ENCODE measurements at regions not wholly inside any gene's neighbourhood (a gene's known extent, or its start where the extent isn't known, plus 50 kb on each side); places are given as distances from the start of the nearest gene placed in this dataset.
"Not testable (repeated sequence)": the region's sequence is repeated elsewhere in the genome, so short reads cannot be mapped to it uniquely, and the experiment has no call there.

DNA sequence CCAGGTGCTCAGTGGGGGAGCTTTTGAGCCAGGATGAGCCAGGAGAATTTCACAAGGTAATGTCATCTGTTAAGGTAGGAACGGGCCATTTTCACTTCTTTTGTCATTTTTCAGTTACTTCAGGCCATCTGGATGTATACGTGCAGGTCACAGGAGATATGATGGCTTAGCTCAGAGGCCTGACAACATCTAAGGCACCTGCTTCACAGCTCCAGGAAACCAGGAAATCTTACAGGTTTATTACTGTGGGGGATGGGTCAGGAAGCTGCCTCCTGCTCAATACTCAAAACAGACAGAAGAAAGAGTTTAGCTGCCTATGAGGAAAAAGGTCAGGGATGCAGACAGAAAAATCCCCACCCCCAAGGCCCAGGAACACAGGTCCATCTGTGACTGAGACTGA, 364.3 kb upstream of the LRP1B start:
- 68 to 75% methylated on average over 2 of the region's 2 CpGs for WGBS, 2 donors
- Histone ChIP-seq H3K4me3 (no peak overlapping the region), H3K4me1 (no peaks in the 10 kb centered on the region), H3K9me3 (peaks cover 0 to 6% (median 0%) of the 10 kb centered on the region in 4 donors), H3K27me3 (no peaks in the 10 kb centered on the region), H3K27ac (no peak overlapping the region), H3K36me3 (no peaks in the 10 kb centered on the region)
- DNase-seq (no peak), ATAC-seq (ENCODE audit: low FRiP score in 2 of 2) (no peak)
- TF ChIP-seq POLR2A (IDR thresholded peaks at IDR 0.05) (no peak), POLR2AphosphoS5 (IDR thresholded peaks at IDR 0.05) (no peak), EP300 (IDR thresholded peaks at IDR 0.05) (no peak)
- TF ChIP-seq, protein P1, sequence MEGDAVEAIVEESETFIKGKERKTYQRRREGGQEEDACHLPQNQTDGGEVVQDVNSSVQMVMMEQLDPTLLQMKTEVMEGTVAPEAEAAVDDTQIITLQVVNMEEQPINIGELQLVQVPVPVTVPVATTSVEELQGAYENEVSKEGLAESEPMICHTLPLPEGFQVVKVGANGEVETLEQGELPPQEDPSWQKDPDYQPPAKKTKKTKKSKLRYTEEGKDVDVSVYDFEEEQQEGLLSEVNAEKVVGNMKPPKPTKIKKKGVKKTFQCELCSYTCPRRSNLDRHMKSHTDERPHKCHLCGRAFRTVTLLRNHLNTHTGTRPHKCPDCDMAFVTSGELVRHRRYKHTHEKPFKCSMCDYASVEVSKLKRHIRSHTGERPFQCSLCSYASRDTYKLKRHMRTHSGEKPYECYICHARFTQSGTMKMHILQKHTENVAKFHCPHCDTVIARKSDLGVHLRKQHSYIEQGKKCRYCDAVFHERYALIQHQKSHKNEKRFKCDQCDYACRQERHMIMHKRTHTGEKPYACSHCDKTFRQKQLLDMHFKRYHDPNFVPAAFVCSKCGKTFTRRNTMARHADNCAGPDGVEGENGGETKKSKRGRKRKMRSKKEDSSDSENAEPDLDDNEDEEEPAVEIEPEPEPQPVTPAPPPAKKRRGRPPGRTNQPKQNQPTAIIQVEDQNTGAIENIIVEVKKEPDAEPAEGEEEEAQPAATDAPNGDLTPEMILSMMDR (IDR thresholded peaks at IDR 0.05) = no peak

DNA sequence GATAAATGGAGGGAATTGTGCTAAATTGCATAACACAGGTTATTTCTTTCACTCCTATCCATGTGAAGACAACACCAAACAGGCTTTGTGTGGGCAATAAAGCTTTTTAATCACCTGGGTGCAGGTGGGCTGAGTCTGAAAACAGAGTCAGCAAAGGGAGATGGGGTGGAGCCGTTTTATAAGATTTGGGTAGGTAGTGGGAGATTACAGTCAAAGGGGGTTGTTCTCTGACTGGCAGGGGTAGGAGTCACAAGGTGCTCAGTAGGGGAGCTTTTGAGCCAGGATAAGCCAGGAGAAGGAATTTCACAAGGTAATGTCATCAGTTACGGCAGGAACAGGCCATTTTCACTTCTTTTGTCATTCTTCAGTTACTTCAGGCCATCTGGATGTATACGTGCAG, 358.8 kb upstream of the LRP1B start:
- DNase-seq; H3K4me1 ChIP-seq; ATAC-seq (ENCODE audit: low FRiP score in 2 of 2); H3K27me3 ChIP-seq; H3K36me3 ChIP-seq; H3K4me3 ChIP-seq; H3K27ac ChIP-seq: not testable (repeated sequence)
- 45 to 63% methylated on average over 3 of the region's 3 CpGs for WGBS, 2 donors
- peaks cover 0 to 12% (median 0%) of the 10 kb centered on the region in 4 donors for H3K9me3 ChIP-seq

DNA sequence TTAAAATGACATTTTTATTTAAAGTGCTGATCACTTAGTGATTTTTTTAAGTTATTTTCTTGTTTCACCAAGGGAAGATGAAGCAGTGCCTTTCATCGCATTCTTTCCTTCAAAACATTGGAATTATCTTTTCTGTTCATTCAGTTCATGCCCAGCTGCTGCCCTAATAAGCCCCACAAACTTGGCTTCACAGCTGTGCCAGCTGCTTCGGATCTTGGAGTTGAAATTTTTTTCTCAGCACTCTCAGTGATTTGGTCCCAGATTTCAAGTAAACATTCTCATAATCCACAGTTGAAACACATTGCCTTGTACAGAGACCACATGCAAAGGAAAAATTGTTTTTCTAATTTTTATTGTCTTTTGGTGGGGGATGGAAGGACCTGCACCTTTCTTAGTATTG, 353.3 kb upstream of the LRP1B start:
- peaks cover 0 to 6% (median 0%) of the 10 kb centered on the region in 4 donors for H3K9me3 ChIP-seq
- no peak for TF ChIP-seq POLR2A (IDR thresholded peaks at IDR 0.05)
- TF ChIP-seq, protein P1 (IDR thresholded peaks at IDR 0.05) = no peak
- no peak for TF ChIP-seq POLR2AphosphoS5 (IDR thresholded peaks at IDR 0.05)
- no peak for TF ChIP-seq EP300 (IDR thresholded peaks at IDR 0.05)
- WGBS, 2 donors = 69 to 78% methylated on average over 2 of the region's 2 CpGs

DNA sequence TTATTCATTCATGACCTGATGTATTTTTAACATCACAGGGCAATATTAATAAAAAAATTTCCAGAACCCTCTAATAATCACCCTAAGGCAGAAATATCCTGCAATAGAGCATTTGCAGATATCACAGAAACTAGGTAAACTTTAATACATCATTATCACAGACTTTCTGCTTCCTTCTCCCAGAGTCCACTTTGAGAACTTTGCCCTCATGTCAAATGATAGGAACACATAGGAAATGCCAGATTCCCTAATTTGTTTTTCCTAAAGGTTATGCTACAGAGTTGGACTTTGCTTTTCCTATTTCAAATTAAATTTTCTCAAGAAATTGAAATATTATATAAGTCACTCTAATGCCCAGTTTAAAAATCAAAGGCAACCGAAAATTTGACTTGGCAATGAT, 352.8 kb upstream of the LRP1B start:
- no peak for TF ChIP-seq EP300 (IDR thresholded peaks at IDR 0.05)
- TF ChIP-seq, protein P1 (IDR thresholded peaks at IDR 0.05) = no peak
- TF ChIP-seq POLR2AphosphoS5 (IDR thresholded peaks at IDR 0.05) = no peak
- TF ChIP-seq POLR2A (IDR thresholded peaks at IDR 0.05) = no peak
- DNase-seq = no peak
- H3K36me3 ChIP-seq = no peaks in the 10 kb centered on the region
- no peaks in the 10 kb centered on the region for H3K4me1 ChIP-seq
- H3K9me3 ChIP-seq = peaks cover 0 to 6% (median 0%) of the 10 kb centered on the region in 4 donors
- no peaks in the 10 kb centered on the region for H3K27me3 ChIP-seq
- no peak overlapping the region for H3K4me3 ChIP-seq
- H3K27ac ChIP-seq = no peak overlapping the region
- ATAC-seq (ENCODE audit: low FRiP score in 2 of 2) = no peak
- 74% methylated on average over 1 of the region's 1 CpG for WGBS, 2 donors

More for the DNA sequence above, 353.3 kb upstream of the LRP1B start:
- Histone ChIP-seq H3K36me3 (no peaks in the 10 kb centered on the region), H3K4me3 (no peak overlapping the region), H3K27ac (no peak overlapping the region), H3K4me1 (no peaks in the 10 kb centered on the region), H3K27me3 (no peaks in the 10 kb centered on the region)
- ATAC-seq (ENCODE audit: low FRiP score in 2 of 2) (no peak), DNase-seq (no peak)

DNA sequence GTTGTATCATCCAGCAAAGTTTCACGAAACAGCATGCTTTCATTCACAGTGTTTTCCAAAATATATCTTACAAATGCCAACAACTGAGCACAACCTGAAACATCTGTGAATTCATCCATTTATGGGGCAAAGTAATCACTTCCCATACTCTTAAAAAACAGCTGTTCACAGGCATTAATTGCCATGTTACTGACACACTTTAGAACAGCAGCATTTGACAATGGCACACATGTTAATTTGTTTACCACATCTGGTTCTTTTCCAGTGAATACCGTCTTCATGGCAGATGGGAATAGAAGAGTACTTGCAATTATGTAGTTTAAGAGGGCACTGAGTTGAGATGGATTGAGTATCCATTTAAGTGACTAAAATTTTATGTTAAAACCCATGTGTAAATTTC, 347.4 kb upstream of the LRP1B start:
- DNase-seq (no peak), ATAC-seq (ENCODE audit: low FRiP score in 2 of 2) (no peak)
- WGBS, 2 donors = 56 to 71% methylated on average over 2 of the region's 2 CpGs
- Histone ChIP-seq H3K27me3 (no peaks in the 10 kb centered on the region), H3K9me3 (no peaks in the 10 kb centered on the region), H3K36me3 (no peaks in the 10 kb centered on the region), H3K4me1 (no peaks in the 10 kb centered on the region), H3K4me3 (no peak overlapping the region), H3K27ac (no peak overlapping the region)
- TF ChIP-seq POLR2A (IDR thresholded peaks at IDR 0.05) (no peak), EP300 (IDR thresholded peaks at IDR 0.05) (no peak)
- TF ChIP-seq, protein P1 (IDR thresholded peaks at IDR 0.05) = no peak

All from upper lobe of left lung (tissue), 6 donors.